22Rv1 (cell line): ENCODE measurements at regions not wholly inside any gene's neighbourhood (a gene's known extent, or its start where the extent isn't known, plus 50 kb on each side); places are given as distances from the start of the nearest gene placed in this dataset.

ENCODE experiments used
- ZFX ChIP-seq: fragments of 450-650 bp; IDR thresholded peaks from 2 replicates; pipeline ENCODE4 v1.6.1; 2017; ENCODE audit warnings: antibody characterized with exemption, borderline replicate concordance
- TF ChIP-seq, protein P1 (sequence below): fragments of 450-650 bp; IDR thresholded peaks from 2 replicates; pipeline ENCODE4 v1.5.1; 2017; ENCODE audit warnings: mild to moderate bottlenecking

DNA sequence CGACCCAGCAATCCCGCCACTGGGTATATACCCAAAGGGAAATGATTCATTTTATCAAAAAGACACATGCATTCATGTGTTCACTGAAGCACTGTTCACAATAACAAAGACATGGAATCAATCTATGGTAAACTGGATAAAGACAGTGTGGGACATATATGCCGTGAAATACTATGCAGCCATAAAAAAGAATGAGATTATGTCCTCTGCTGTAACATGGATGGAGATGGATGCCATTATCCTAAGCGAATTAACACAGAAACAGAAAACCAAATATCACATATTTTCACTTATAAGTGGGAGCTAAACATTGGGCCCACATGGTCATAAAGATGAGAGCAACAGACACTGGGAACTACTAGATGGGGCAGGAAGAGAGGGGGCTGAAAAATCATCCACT is 345.0 kb downstream of the UQCRFS1 start:
- TF ChIP-seq, protein P1, sequence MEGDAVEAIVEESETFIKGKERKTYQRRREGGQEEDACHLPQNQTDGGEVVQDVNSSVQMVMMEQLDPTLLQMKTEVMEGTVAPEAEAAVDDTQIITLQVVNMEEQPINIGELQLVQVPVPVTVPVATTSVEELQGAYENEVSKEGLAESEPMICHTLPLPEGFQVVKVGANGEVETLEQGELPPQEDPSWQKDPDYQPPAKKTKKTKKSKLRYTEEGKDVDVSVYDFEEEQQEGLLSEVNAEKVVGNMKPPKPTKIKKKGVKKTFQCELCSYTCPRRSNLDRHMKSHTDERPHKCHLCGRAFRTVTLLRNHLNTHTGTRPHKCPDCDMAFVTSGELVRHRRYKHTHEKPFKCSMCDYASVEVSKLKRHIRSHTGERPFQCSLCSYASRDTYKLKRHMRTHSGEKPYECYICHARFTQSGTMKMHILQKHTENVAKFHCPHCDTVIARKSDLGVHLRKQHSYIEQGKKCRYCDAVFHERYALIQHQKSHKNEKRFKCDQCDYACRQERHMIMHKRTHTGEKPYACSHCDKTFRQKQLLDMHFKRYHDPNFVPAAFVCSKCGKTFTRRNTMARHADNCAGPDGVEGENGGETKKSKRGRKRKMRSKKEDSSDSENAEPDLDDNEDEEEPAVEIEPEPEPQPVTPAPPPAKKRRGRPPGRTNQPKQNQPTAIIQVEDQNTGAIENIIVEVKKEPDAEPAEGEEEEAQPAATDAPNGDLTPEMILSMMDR: no peak
- TF ChIP-seq ZFX: no peak
